Transverse colon (tissue), 4 donors: ENCODE measurements at regions not wholly inside any gene's neighbourhood (a gene's known extent, or its start where the extent isn't known, plus 50 kb on each side); places are given as distances from the start of the nearest gene placed in this dataset.
"Not testable (repeated sequence)": the region's sequence is repeated elsewhere in the genome, so short reads cannot be mapped to it uniquely, and the experiment has no call there.

Source experiments
- DNase-seq: peaks from one replicate; pipeline ENCODE4 v3.0.0-alpha.2; 2019
- H3K27ac ChIP-seq, 4 donors: fragments of 200-600 bp; sonication (generic); 2 replicates each; pipeline ENCODE4 v1.5.1; 2016 to 2018; ENCODE audit warnings: inconsistent platforms in 4 of 4
- H3K27me3 ChIP-seq: fragments of 200-600 bp; sonication (generic); 2 replicates; pipeline ENCODE4 v1.5.1; 2017; ENCODE audit warnings: inconsistent platforms
- H3K36me3 ChIP-seq, 4 donors: fragments of 200-600 bp; sonication (generic); 2 replicates each; pipeline ENCODE4 v1.5.1; 2017 to 2019; ENCODE audit warnings: inconsistent platforms in 4 of 4
- H3K4me1 ChIP-seq, 4 donors: fragments of 200-600 bp; sonication (generic); 2 replicates each; pipeline ENCODE4 v1.5.1; 2017 to 2020; ENCODE audit warnings: inconsistent platforms in 4 of 4
- H3K4me3 ChIP-seq, 4 donors: fragments of 200-600 bp; sonication (generic); 1 replicate in 1 of 4; 2 replicates in 3 of 4; pipeline versions ENCODE4 v1.5.1 to v1.6.1; 2017 to 2019; ENCODE audit warnings: inconsistent platforms in 4 of 4
- H3K9me3 ChIP-seq, 2 donors: fragments of 200-600 bp; sonication (generic); 2 replicates each; pipeline ENCODE4 v1.5.1; 2017 to 2019; ENCODE audit warnings: inconsistent platforms in 2 of 2
- CTCF ChIP-seq, 5 experiments: fragments of 200-600 bp in 3 of 5; fragments of 450-650 bp in 2 of 5; sonication (generic) in 3 of 5; IDR thresholded peaks; 1 replicate in 2 of 5; 2 replicates in 3 of 5; pipeline ENCODE4 v1.5.1; 2016 to 2017; ENCODE audit warnings: antibody characterized with exemption in 5 of 5, inconsistent platforms in 3 of 5, mild to moderate bottlenecking in 2 of 5, moderate library complexity in 1 of 5
- EP300 ChIP-seq: sonication (generic); formaldehyde crosslinking; IDR thresholded peaks from one replicate; pipeline ENCODE4 v1.6.1; 2017; ENCODE audit warnings: antibody characterized with exemption, low read depth
- POLR2A ChIP-seq: fragments of 450-650 bp; IDR thresholded peaks from one replicate; pipeline ENCODE4 v1.6.1; 2016; ENCODE audit warnings: antibody characterized with exemption, mild to moderate bottlenecking, moderate library complexity
- POLR2AphosphoS5 ChIP-seq, 3 donors: sonication (generic); formaldehyde crosslinking; IDR thresholded peaks; one replicate each; pipeline ENCODE4 v1.6.1; 2016; ENCODE audit warnings: antibody characterized with exemption in 3 of 3
- WGBS, 2 donors: methylation state at CpG; one replicate each; pipeline ENCODE4 v1.1.5; 2018; ENCODE audit warnings: low coverage in 1 of 2; 5-methylcytosine and 5-hydroxymethylcytosine counted together
- in situ Hi-C, 4 donors: fragments of 200-750 bp; cut with MboI; loops; one replicate each; pipeline versions ENCODE4 v1.15.0 to v1.15.1; 2017; ENCODE audit warnings: low sequenced_read_pairs in 3 of 4, low pct_ligation_motif_present in 1 of 4, low pct_unique_long_range_greater_than_20kb in 1 of 4
- intact Hi-C: fragments of 100-400 bp; cut with DNase I; formaldehyde crosslinking; loops from one replicate; pipeline ENCODE4 v1.15.1; 2023; ENCODE audit warnings: low total_unique reads

DNA sequence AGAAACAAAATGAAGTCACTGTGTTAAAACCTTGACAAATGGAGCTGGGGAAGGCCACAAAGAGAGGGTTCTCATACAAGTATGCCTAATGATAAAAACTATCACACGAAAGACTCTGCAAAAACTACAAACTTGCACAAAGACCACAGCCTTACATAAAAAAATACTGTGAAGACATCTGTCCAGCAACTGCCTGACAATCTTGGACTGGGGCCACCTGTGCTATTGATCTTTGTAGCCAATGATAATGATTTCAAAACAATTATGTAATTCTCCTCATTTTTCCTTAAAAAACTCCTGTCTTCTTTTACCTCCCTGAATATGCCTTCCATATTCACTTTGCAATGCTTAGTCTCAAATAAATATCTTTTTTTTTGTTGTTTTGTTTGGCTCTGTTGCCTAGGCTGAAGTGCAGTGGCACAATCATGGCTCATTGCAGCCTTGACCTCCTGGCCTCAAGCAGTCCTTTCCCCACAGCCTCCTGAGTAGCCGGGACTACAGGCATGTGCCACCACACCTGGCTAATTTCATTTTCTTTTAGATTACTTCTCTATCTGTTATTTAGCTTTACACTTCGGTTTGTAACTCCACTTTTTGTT is 79.4 kb upstream of the RHOU start:
- WGBS, 2 donors: 78 to 83% methylated on average over 3 of the region's 3 CpGs
- in situ Hi-C loops: no loop called here
- peaks cover 68% of the 10 kb centered on the region for H3K27me3 ChIP-seq
- DNase-seq: no peak
- no peak overlapping the region for H3K27ac ChIP-seq
- H3K4me1 ChIP-seq: no peaks in the 10 kb centered on the region
- no peak overlapping the region for H3K4me3 ChIP-seq
- no peaks in the 10 kb centered on the region for H3K36me3 ChIP-seq
- intact Hi-C loops: no loop called here
- TF ChIP-seq CTCF (IDR thresholded peaks at IDR 0.05) (no peak), EP300 (no peak), POLR2AphosphoS5 (IDR thresholded peaks at IDR 0.05) (no peak), POLR2A (no peak)
- H3K9me3 ChIP-seq: no peaks in the 10 kb centered on the region

DNA sequence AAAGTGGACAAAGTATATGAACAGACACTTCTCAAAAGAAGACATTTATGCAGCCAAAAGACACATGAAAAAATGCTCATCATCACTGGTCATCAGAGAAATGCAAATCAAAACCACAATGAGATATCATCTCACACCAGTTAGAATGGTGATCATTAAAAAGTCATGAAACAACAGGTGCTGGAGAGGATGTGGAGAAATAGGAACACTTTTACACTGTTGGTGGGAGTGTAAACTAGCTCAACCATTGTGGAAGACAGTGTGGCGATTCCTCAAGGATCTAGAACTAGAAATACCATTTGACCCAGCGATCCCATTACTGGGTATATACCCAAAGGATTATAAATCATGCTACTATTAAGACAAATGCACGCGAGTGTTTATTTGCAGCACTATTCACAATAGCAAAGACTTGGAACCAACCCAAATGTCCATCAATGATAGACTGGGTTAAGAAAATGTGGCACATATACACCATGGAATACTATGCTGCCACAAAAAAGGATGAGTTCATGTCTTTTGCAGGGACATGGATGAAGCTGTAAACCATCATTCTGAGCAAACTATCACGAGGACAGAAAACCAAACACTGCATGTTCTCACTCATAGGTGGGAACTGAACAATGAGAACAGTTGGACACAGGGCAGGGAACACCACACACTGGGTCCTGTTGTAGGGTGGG is 73.1 kb upstream of the RHOU start:
- H3K4me3 ChIP-seq, H3K36me3 ChIP-seq, H3K9me3 ChIP-seq, DNase-seq, in situ Hi-C loops, H3K27ac ChIP-seq, H3K4me1 ChIP-seq: not testable (repeated sequence)
- H3K27me3 ChIP-seq: peaks cover 16% of the 10 kb centered on the region
- 88% methylated on average over 4 to 5 of the region's 5 CpGs for WGBS, 2 donors
- intact Hi-C loops: loop anchor here (10.0 kb wide), 1 partner anchor 593 kb away; no protein-coding TSS in a partner anchor

DNA sequence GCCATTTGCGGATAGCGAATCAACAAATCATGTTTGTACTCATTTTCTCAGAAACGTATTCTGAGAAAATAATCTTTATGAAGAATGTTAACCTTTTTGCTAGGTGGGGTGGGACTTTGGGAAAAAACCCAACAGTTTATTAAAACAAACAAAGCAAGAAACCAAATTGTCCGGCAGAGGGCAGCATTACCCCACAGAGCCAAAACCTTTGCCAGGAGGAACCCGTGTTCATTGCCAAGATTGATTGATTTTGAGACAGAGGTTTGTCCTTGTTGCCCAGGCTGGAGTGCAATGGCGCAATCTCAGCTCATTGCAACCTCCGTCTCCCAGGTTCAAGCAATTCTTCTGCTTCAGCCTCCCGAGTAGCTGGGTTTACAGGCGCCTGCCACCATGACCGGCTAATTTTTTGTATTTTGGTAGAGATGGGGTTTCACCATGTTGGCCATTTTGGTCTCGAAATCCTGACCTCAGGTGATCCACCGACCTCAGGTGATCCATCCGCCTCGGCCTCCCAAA is 70.8 kb upstream of the RHOU start:
- 0 to 40% methylated on average over 5 to 14 of the region's 14 CpGs for WGBS, 2 donors
- Histone ChIP-seq H3K27ac (no peak overlapping the region), H3K9me3 (no peaks in the 10 kb centered on the region), H3K4me3 (no peak overlapping the region), H3K4me1 (peaks cover 0 to 5% (median 0%) of the 10 kb centered on the region in 4 donors), H3K27me3 (peaks cover 10% of the 10 kb centered on the region), H3K36me3 (no peaks in the 10 kb centered on the region)
- in situ Hi-C loops (no loop called here), intact Hi-C loops (loop anchor here (10.0 kb wide), 1 partner anchor 590 kb away; no protein-coding TSS in a partner anchor)
- DNase-seq: peak; percentile 84
- TF ChIP-seq CTCF (IDR thresholded peaks at IDR 0.05) (peak; percentile 84 to 91 (median 85)), EP300 (no peak)

- Histone ChIP-seq H3K27ac (no peak overlapping the region), H3K9me3 (no peaks in the 10 kb centered on the region), H3K36me3 (no peaks in the 10 kb centered on the region), H3K4me1 (peaks cover 0 to 5% (median 0%) of the 10 kb centered on the region in 4 donors), H3K4me3 (no peak overlapping the region), H3K27me3 (no peaks in the 10 kb centered on the region)
- intact Hi-C loops: loop anchor here (10.0 kb wide), 1 partner anchor 588 kb away; no protein-coding TSS in a partner anchor
- DNase-seq: no peak
- in situ Hi-C loops: no loop called here
- TF ChIP-seq POLR2AphosphoS5 (IDR thresholded peaks at IDR 0.05) (no peak), POLR2A (no peak), EP300 (no peak), CTCF (IDR thresholded peaks at IDR 0.05) (no peak)
- 64 to 74% methylated on average over 5 to 6 of the region's 6 CpGs for WGBS, 2 donors
Observed at GRCh38 chr1:228666686-228667623, 68.3 kb upstream of the RHOU start.
